HG03108 (cell line): ENCODE measurements at regions not wholly inside any gene's neighbourhood (a gene's known extent, or its start where the extent isn't known, plus 50 kb on each side); places are given as distances from the start of the nearest gene placed in this dataset.
"Not testable (repeated sequence)": the region's sequence is repeated elsewhere in the genome, so short reads cannot be mapped to it uniquely, and the experiment has no call there.

ENCODE experiments used
- ATAC-seq: cut with Tn5 transposase; IDR thresholded peaks from one replicate; pipeline ENCODE4 v1.9.1; 2021; ENCODE audit warnings: moderate library complexity; ENCODE audit not compliant: unreplicated experiment

DNA sequence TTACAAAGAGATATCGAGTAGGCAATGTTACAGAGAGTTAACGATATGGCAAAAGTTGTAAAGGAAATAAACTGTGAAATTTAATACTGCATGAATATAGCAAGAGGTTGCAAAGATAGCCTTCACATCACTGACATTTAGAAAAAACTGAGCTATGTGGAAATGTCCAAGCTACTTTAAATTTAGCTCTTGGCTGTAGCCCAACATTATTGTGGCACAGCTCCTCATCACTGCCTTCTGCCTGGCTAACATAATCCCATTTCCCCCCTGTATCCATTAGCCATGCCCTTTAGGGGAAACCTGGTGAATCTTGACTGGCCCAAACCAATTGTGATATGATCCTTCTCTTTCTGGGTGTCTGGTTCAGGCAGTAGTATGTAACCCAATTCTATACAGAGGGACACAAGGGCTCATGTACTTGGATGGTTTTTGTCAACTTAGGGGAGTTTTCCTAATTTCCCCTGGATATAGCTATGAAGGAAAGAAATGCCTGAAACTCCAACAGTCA, 115.4 kb downstream of the PFDN4 start:
- no peak for ATAC-seq

DNA sequence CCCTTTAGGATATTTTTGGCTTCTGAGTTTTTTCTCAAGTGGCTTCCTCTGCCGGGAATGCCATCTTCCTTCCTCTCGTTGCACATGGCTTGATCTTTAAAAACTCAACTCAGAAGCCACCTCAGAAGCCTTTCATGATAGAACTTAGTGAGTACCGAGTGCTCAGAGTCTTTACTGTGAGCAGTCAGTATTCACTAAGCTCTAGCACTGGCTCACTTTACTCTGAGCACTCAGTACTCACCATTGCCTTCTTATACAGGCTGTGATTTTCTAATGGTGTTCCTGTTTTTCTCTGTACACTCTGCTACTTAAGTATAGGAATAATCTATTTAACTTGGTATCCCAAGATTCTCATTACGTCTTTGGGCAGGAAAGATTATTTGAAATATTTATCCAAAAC, 116.2 kb downstream of the PFDN4 start:
- ATAC-seq: no peak

DNA sequence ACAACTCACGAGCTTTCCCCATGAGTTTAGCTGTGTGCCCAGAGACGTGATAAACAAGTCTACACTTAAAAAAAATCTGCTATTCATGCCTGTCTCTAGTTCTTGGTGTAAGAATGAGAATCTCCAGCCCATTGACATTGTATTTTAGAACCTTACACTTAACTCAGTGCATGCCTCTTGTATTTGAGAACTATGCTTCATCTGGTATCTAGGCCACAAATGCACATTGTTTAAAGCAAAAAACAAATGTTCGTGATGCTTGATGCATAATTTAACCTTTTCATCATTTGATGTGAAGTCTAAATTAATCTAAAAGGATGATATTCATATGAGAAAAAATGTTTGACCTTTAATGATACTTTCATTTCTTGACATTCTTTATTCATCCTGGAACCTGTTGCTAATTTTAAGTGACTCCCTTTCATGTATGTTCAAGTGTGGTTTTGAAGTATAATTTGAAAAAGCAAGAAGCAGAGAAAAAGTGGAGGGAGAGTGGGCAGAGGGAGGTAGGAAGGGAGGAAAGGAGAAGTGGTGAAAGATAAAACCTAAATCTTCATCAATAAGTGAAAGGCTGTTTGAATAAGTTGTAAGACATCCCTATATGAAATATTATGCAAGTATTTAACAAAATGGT, 116.9 kb downstream of the PFDN4 start:
- no peak for ATAC-seq

DNA sequence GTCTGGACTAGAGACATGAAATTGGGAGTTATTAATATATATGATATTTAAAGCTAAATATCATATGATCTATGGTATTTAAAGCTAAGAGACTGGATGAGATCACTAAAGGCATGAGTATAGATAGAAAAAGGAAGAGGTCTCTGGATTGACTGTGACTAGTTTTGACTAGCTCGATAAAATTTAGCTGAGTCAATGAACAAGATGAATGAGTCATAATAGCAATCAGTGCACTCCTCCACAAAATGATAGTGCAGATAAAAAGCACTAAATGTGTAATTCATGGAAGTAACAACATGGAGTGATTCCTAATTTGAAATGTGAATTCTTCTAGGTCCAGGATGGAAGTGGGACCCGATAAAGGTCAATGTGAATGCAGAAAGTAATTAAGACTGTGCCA, 127.4 kb downstream of the PFDN4 start:
- ATAC-seq: no peak

DNA sequence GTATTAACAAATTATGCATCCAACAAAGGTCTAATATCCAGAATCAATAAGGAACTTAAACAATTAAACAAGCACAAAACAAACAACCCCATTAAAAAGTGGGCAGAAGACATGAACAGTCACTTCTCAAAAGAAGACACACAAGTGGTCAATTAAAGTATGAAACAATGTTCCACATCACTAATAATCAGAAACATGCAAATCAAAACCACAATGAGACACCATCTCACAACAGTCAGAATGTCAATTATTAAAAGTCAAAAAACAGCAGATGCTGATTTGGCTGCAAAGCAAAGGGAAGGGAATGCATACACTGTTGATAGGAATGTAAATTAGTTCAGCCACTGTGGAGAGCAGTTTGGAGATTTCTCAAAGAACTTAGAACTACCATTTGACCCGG, 129.3 kb downstream of the PFDN4 start:
- ATAC-seq: no peak

DNA sequence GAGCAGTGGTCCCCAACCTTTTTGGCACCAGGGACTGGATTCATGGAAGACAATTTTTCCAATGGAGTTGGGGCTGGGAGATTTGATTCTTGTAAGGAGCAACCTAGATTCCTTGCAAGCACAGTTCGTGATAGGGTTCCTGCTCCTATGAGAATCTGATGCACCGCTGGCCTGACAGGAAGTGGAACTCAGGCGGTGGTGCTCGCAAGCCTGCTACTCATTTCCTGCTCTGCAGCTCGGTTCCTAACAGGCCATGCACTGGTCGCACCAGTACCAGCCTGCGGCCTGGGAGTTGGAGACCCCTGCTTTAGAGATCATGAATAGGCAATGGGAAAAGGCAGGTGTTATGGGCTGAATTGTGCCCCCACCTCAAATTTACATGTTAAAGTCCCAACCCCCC, 131.2 kb downstream of the PFDN4 start:
- no peak for ATAC-seq

DNA sequence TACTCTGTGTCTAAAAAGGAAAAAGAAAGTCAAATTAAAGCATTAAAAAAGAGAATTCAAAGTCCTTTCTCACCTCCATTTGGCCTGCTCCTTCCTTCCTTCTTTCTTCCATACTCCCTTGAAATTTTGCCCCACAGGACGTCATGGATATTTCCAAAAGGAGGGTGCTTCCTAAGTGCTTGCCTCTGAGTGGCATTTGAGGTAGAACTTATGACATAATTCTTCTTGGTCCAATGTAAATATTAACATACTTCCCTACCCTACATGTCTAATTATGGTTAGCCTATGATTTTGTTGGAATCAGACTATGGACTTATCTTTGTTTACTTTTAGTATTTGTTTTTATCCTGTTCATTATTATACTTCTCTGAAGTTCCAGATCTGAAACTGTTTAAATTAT, 132.3 kb downstream of the PFDN4 start:
- ATAC-seq: no peak

- no peak for ATAC-seq
Measured at GRCh38 chr20:54340667-54341081, 132.8 kb downstream of the PFDN4 start.

- no peak for ATAC-seq
Measured at GRCh38 chr20:54342258-54342920, 133.0 kb upstream of the DOK5 start.

DNA sequence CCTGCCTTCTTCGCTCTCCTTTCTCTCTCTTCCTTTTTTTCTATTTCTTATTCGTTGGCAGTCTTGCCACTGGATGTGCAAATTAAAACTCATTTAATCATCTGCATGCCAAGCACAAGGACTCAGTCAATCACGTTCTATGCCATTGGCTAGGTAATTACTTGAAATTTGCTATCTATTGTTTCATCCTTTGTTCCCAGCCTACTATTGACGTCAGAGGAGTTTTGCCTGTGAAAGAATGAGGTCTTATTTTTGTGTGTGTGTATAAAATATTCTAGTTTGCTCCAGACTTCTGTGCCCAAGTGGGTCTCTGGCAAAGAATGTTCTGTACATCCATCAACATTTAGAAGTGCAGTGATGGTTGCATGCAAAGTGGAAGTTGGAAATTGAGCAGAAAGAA, 132.3 kb upstream of the DOK5 start:
- no peak for ATAC-seq

GRCh38 chr20:54343634-54344033, 131.8 kb upstream of the DOK5 start:
- no peak for ATAC-seq

DNA sequence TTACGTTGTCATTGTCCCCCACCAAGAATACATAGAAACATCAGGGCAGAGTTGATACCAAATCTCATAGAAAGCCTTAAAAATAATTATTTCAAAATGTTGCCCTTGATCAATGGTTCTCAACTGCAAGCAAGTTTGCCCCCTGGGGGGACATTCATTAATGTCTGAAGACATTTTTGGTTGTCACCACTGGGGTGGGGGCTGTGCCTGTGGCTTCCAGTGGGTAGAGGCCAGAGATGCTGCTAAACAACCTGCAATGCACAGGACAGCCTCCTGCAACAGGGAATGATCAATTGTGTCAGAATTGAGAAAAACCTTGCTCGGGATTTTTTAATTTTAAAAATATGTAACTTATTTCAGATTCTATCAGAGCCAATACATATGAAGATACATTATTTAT, 130.6 kb upstream of the DOK5 start:
- no peak for ATAC-seq

- ATAC-seq: peak; percentile 71
Measured at GRCh38 chr20:54345301-54345724, 130.1 kb upstream of the DOK5 start.

GRCh38 chr20:54345821-54346220, 129.6 kb upstream of the DOK5 start:
- no peak for ATAC-seq

GRCh38 chr20:54346276-54346675, 129.1 kb upstream of the DOK5 start:
- no peak for ATAC-seq

GRCh38 chr20:54347166-54347833, 128.1 kb upstream of the DOK5 start:
- ATAC-seq: no peak

DNA sequence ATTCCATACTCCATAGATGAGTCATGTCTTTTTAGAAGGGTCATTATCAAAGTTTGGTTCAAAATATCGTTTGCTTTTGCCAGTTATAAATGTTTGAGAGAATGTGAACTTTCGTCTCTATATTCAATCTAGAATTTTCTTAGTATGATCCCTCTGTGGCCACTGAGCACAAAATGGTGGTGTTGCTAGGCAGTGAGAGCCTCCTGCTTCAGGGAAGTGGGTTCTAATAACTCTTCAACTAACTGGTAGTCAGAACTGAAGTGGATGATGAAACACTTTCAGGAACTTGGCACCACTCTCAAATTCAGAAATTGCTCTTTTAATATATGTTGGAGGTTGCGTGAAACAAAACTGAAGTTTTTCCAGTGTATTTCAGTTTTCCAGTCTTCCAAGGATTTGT, 125.0 kb upstream of the DOK5 start:
- no peak for ATAC-seq

GRCh38 chr20:54351371-54352136, 123.8 kb upstream of the DOK5 start:
- no peak for ATAC-seq

DNA sequence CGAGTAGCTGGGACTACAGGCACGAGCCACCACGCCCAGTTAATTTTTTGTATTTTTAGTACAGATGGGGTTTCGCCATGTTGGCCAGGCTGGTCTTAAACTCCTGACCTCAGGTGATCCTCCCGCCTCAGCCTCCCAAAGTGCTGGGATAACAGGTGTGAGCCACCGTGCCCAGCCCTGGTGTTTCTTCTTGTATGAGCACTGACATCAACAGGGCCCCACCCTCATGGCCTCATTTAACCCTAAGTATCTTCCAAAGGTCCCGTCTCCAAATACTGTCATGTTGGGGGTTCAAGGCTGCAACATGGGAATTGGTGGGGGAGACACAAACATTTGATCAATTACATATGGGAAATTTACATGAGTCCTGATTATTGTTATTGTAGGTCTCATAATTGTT, 122.9 kb upstream of the DOK5 start:
- not testable (repeated sequence) for ATAC-seq

- no peak for ATAC-seq
Measured at GRCh38 chr20:54353292-54353691, 122.1 kb upstream of the DOK5 start.

DNA sequence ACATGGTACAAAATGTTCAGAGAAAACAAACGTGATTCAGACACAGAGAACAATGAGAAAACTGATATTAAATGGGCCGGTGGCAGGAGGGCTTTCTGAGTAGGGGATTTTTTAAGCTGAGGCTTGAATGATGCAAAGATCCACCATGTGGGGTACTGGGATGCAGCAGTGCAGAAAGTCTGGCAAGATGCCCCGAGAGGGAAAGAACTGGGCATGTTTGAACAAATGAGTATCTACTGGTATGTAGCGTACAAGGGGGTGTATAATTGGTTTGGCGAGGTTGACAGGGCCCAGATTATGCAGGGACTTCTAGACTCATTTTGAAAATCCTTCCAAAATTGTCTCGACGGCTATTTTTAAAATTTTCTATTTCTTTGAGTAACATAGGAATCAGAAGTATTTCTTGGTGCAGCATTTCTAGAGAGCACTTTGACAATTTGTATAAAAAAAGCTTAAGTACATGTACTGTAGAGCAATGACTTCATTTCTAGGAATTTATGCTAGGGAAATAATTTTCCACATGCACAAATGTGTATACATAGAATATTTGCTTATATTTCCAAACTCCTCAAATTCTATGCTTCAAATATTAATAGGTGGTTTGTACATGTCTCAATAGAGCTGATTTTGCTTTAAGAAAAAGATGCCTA, 119.6 kb upstream of the DOK5 start:
- ATAC-seq: no peak
